ENCODE measurements at regions not wholly inside any gene's neighbourhood (a gene's known extent, or its start where the extent isn't known, plus 50 kb on each side); places are given as distances from the start of the nearest gene placed in this dataset.

GRCh38 chr3:127394031-127394430 lies 106.2 kb upstream of the PRR20G start (continued):
- TF ChIP-seq TAF1 (IDR thresholded peaks at IDR 0.05; ENCODE audit: borderline replicate concordance, low read depth, low read length) (no peak), ELF1 (IDR thresholded peaks at IDR 0.05) (no peak), RAD21 (IDR thresholded peaks at IDR 0.05; ENCODE audit: low read length) (no peak), RFX5 (IDR thresholded peaks at IDR 0.05; ENCODE audit: low read length) (no peak)

GRCh38 chr3:127393131-127393820 lies 105.4 kb upstream of the PRR20G start:
- H3K27ac ChIP-seq (ENCODE audit: low read depth in 2 of 2, low read length in 1 of 2) = no peak overlapping the region
- H4K20me1 ChIP-seq (ENCODE audit: insufficient read depth) = no peaks in the 10 kb centered on the region
- no peaks in the 10 kb centered on the region for H3K9me2 ChIP-seq
- H3K4me3 ChIP-seq (ENCODE audit: low read depth in 2 of 2, low read length in 1 of 2) = no peak overlapping the region
- DNase-seq = no peak
- POLR2A ChIA-PET = no interaction called here
- H3K4me2 ChIP-seq = no peak overlapping the region
- no peaks in the 10 kb centered on the region for H3K79me2 ChIP-seq (ENCODE audit: insufficient read depth)
- no peaks in the 10 kb centered on the region for H3K27me3 ChIP-seq (ENCODE audit: insufficient read depth)
- 73% methylated on average over 5 of the region's 5 CpGs for WGBS (ENCODE audit: low lambda C conversion rate)
- no peaks in the 10 kb centered on the region for H3K36me3 ChIP-seq (replicated peaks in 1 of 2; ENCODE audit: control insufficient read depth in 1 of 2, insufficient read depth in 2 of 2, low read length in 1 of 2)
- H3K4me1 ChIP-seq (ENCODE audit: control insufficient read depth in 1 of 2, insufficient read depth in 2 of 2, low read depth in 1 of 2, low read length in 1 of 2) = peaks cover 0 to 4% of the 10 kb centered on the region in 2 experiments; a peak in 1 of 4 replicates
- H2AFZ ChIP-seq (ENCODE audit: low read depth) = no peak overlapping the region
- no peaks in the 10 kb centered on the region for H3K9me3 ChIP-seq
- TF ChIP-seq GATA2 (CRISPR knock-in tag; IDR thresholded peaks at IDR 0.05) (no peak), YY1 (IDR thresholded peaks at IDR 0.05; ENCODE audit: low read depth) (no peak)
- no peak overlapping the region for H3K9ac ChIP-seq
- H3F3A ChIP-seq (replicated peaks; ENCODE audit: insufficient read depth) = no peaks in the 10 kb centered on the region
- CTCF ChIA-PET = no interaction called here

DNA sequence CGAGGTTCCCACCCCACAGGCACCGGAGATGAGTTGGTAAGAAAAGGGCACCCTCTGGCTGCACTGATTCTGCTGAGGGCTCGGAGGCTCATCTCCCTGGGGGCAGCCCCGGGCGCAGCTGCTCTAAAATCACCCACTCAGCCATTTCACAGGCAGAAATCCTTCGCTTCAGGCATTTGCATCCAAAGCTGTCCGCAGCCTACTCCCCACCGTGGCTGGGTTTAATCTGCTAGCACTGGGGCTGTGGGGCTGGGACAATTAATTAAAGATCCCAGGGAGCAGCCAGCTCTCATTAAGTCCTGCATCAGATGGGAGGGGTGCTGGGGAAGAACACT lies 104.3 kb upstream of the PRR20G start:
- DNase-seq = no peak
- H3K4me2 ChIP-seq = no peak overlapping the region
- no peaks in the 10 kb centered on the region for H3K36me3 ChIP-seq (replicated peaks in 1 of 2; ENCODE audit: control insufficient read depth in 1 of 2, insufficient read depth in 2 of 2, low read length in 1 of 2)
- no peak overlapping the region for H3K9ac ChIP-seq
- no peaks in the 10 kb centered on the region for H3K79me2 ChIP-seq (ENCODE audit: insufficient read depth)
- H3K9me3 ChIP-seq = no peaks in the 10 kb centered on the region
- H3K4me1 ChIP-seq (ENCODE audit: control insufficient read depth in 1 of 2, insufficient read depth in 2 of 2, low read depth in 1 of 2, low read length in 1 of 2) = peaks cover 0 to 4% of the 10 kb centered on the region in 2 experiments; a peak in 1 of 4 replicates
- no peaks in the 10 kb centered on the region for H3K27me3 ChIP-seq (ENCODE audit: insufficient read depth)
- ChIA-PET CTCF (interaction anchor here (0.8 to 1.5 kb wide), 4 partner anchors 8 to 245 kb away, joined by 3 to 5 read pairs (median 4); no protein-coding TSS in a partner anchor), POLR2A (interaction anchor here (1.0 kb wide), 1 partner anchor 17 kb away, joined by 4 read pairs; no protein-coding TSS in a partner anchor)
- no peaks in the 10 kb centered on the region for H3K9me2 ChIP-seq
- 76% methylated on average over 7 of the region's 8 CpGs for WGBS (ENCODE audit: low lambda C conversion rate)
- H3F3A ChIP-seq (replicated peaks; ENCODE audit: insufficient read depth) = no peaks in the 10 kb centered on the region
- H3K4me3 ChIP-seq (ENCODE audit: low read depth in 2 of 2, low read length in 1 of 2) = no peak overlapping the region
- no peak overlapping the region for H3K27ac ChIP-seq (ENCODE audit: low read depth in 2 of 2, low read length in 1 of 2)
- no peak overlapping the region for H2AFZ ChIP-seq (ENCODE audit: low read depth)
- H4K20me1 ChIP-seq (ENCODE audit: insufficient read depth) = no peaks in the 10 kb centered on the region
- TF ChIP-seq RFX5 (IDR thresholded peaks at IDR 0.05; ENCODE audit: low read length) (no peak), GABPA (IDR thresholded peaks at IDR 0.05; ENCODE audit: low read depth) (no peak), FOXJ3 (CRISPR knock-in tag; IDR thresholded peaks at IDR 0.05) (no peak), CHD2 (IDR thresholded peaks at IDR 0.05; ENCODE audit: low read length, partially characterized antibody) (no peak), RXRA (IDR thresholded peaks at IDR 0.05; ENCODE audit: borderline replicate concordance, low read depth) (no peak), EP300 (IDR thresholded peaks at IDR 0.05; ENCODE audit: borderline replicate concordance in 1 of 2, low read depth in 1 of 2, low read length in 1 of 2) (no peak), TEAD4 (IDR thresholded peaks at IDR 0.05; ENCODE audit: borderline replicate concordance, insufficient read depth) (no peak), MXI1 (IDR thresholded peaks at IDR 0.05; ENCODE audit: low read depth, low read length) (no peak), SMC3 (IDR thresholded peaks at IDR 0.05; ENCODE audit: low read depth, low read length) (no peak), MEF2A (IDR thresholded peaks at IDR 0.05; ENCODE audit: borderline replicate concordance, low read depth) (no peak), TCF12 (IDR thresholded peaks at IDR 0.05) (no peak), IRF3 (IDR thresholded peaks at IDR 0.05; ENCODE audit: low read depth, low read length) (no peak), USF2 (IDR thresholded peaks at IDR 0.05; ENCODE audit: borderline replicate concordance, low read depth, low read length) (no peak), TAF1 (IDR thresholded peaks at IDR 0.05; ENCODE audit: borderline replicate concordance, low read depth, low read length) (no peak), YY1 (IDR thresholded peaks at IDR 0.05; ENCODE audit: low read depth) (no peak), POLR2AphosphoS5 (IDR thresholded peaks at IDR 0.05; ENCODE audit: low read depth, low read length) (no peak)
- TF ChIP-seq, protein P1, sequence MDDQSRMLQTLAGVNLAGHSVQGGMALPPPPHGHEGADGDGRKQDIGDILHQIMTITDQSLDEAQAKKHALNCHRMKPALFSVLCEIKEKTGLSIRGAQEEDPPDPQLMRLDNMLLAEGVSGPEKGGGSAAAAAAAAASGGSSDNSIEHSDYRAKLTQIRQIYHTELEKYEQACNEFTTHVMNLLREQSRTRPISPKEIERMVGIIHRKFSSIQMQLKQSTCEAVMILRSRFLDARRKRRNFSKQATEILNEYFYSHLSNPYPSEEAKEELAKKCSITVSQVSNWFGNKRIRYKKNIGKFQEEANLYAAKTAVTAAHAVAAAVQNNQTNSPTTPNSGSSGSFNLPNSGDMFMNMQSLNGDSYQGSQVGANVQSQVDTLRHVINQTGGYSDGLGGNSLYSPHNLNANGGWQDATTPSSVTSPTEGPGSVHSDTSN (IDR thresholded peaks at IDR 0.05) = no peak

Data from SK-N-SH (cell line).